Stimulated activated CD4-positive, alpha-beta T cell treated with anti-CD3 and anti-CD28 coated beads, TNF-alpha, amount 100 ng/mL, for 4 hours (primary cell): ENCODE measurements at regions not wholly inside any gene's neighbourhood (a gene's known extent, or its start where the extent isn't known, plus 50 kb on each side); places are given as distances from the start of the nearest gene placed in this dataset.
"Not testable (repeated sequence)": the region's sequence is repeated elsewhere in the genome, so short reads cannot be mapped to it uniquely, and the experiment has no call there.

ENCODE experiments used
- DNase-seq, 3 experiments: peaks; one replicate each; pipeline ENCODE4 v3.0.0-alpha.2; 2020; ENCODE audit warnings: low read depth in 3 of 3

DNA sequence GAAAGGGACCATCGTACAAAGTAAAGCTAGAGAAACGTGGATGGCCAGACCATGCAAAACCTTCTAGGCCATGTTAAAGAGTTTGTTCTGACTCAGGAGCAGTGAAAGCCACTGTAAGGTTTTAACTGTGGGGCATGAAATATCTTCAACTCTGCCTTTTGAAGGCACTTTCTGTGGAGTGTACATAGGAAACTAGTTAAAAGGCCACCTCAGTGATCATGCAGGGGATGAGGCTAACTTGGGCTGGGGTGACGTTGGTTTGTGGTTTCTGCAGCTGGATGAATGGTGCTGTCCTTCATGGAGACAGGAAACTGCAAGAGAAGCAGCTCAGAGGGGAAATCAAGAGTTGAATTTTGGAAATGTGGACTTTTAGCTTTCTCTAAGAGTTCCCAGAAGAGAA lies 190.7 kb downstream of the CDCA7 start:
- no peak for DNase-seq

DNA sequence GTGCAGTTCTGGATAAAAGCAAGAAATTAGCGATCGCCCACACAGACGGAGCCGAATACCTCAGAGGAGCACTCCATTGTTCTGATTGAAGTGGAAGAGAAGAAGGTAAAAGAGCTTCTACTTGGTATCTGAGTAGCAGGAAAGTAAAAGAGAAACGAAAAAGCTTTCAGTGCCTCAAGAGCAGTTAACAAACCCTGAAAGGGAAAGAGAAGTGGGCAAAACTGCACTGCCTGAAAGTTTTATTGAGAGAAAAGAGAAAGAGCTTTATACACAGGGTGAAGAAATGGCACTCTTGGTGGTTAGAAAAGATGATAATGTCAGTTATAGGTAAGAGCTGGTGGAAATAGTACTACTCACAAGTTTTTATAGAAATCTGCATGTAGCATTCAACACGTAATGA lies 192.8 kb downstream of the CDCA7 start:
- DNase-seq: no peak

DNA sequence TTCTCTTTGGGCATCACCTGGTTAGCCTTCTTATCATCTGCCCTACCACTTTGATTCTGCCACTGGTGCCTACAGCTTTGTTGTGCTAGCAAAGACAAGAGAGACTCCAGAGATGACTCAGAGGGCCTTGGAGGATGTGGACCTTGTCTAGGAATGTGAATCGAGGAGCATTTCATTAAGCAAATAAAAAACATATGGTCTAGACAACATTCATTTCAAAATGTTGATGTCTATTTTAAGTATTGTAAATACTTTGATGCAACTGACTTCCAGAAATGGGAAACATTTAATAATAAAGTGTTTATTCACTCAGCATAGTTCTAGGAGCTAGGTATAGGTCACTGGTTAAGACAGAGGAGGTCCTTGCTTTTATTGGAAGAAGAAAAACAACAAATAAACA lies 195.5 kb downstream of the CDCA7 start:
- no peak for DNase-seq

DNA sequence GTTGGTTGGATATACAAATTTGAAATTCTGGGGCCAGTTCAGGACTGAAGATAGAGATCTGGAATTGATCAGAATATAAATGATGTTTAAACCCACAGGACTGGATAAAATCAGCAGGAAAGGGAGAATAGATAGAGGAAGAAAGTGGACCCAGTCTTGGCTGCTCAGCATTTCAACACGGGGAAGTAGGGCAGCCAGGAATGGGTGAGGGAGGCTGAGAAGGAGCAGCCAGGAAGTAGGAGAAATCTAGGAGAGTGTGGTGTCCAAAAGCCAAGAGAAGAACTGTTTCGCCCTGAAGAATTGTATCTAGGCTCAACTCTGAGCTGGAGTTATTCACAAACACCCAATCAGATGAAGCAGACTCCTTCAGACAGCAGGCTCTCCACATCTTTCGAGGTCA lies 197.9 kb downstream of the CDCA7 start:
- no peak for DNase-seq

DNA sequence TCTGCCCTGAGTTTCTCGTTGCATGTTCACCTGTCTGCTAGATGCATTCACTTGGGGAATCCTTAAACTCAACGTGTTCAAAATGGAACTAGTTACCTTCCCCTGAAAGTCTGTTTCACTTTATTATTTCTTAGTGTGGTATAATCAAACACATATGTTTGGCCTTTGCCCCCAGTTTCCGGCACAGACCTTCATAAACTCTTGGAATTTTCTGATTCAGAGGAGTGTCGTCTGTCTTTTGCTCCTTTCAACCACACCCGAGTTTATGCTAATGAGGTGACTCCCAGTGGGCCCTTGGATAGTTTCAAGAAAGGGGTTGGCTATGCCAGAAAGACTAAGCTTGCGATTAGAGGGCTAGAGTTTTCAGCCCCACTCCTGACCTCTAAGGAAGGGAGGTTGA lies 198.9 kb downstream of the CDCA7 start:
- DNase-seq: no peak

DNA sequence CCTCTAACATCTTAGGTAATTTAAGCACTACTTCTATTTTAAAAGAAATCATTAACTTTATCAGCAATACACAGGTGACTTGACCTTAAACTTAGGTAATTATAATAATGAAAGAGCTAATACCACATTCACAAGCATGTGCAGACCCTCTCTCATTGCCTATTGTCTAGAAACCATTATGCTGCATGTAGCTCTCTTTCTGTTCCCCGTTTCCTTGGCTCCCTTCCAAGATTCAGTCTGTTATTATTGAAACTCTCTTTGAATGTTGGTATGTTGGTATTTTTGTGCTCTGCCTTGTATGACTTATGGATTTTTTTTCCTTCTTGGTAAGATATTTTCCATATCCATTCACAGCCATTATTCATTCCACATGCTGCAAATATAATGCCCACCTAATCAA lies 201.2 kb downstream of the CDCA7 start:
- no peak for DNase-seq

DNA sequence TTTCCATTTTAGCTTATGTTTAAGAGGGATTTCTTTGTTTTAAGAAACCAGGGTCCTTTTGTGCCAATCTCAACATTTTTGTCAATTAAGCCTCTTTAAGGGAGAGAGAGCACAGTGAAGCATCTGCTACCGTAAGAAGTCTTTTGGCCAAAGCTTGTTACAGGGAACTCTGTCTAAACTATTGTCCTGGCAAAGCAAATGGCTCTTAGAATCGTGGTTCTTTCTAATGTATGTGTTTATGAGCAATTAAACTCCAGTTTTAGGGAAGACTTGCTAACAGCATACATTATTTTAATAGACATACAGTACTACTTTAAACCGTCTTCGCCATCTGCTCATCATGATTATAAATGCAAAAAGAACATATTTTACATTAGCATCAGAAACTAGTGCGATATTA lies 202.1 kb downstream of the CDCA7 start:
- no peak for DNase-seq

DNA sequence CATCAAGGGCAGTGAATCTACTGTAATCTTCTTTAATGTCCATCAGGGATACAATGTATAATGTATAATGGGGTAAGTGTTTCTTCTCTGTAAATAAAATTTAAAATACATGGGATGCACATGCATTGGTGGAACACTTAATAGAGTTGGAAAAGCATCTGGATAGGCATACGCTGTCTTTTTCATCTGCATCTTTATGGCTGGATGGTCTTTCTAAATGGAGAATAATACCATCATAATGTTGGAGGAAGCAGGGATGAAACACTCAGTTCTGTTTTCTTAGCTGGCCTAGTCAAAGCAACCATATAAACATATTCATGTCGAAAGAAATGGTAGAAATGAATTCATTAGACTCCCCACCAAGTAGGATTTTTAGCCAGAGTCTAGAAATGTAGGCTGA lies 202.8 kb downstream of the CDCA7 start:
- no peak for DNase-seq

DNA sequence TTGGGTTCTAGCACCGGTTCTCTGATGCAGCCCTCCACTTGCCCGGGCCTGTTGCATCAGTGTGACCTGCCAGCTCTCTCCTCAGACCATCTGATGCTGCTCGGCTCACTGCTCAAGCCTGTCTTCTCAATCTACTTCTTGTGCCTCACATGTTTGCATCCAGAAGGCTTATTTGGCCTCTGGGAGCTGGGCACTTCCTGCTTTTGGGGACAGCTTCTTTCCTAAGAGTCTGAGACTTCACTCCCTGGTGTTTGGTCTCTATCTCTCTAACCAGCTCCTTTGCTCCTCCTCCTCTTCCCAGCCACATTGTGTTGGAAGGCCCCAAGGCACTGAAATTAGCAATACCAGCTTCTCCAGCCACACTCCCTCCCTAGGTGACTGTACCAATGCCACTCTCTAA lies 212.8 kb downstream of the CDCA7 start:
- DNase-seq: no peak

DNA sequence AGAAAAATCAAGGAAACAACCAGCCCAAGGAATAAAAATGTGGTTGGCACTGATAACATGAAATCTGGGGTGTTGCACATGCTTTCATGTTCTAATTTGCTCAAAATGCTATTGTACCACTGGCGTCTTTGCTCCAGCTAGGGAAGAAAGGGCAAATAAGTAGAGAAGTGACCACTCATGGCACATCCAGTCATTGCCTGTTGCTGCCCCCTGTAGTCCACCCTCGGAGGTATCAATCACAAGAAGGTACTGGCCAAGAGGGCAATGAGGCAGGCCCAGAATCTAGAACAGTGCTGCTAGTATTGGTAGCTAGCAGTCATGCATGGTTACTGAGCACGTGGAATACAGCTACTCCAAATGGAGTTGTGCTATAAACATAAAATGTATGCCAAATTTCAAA lies 213.4 kb downstream of the CDCA7 start:
- DNase-seq: no peak

DNA sequence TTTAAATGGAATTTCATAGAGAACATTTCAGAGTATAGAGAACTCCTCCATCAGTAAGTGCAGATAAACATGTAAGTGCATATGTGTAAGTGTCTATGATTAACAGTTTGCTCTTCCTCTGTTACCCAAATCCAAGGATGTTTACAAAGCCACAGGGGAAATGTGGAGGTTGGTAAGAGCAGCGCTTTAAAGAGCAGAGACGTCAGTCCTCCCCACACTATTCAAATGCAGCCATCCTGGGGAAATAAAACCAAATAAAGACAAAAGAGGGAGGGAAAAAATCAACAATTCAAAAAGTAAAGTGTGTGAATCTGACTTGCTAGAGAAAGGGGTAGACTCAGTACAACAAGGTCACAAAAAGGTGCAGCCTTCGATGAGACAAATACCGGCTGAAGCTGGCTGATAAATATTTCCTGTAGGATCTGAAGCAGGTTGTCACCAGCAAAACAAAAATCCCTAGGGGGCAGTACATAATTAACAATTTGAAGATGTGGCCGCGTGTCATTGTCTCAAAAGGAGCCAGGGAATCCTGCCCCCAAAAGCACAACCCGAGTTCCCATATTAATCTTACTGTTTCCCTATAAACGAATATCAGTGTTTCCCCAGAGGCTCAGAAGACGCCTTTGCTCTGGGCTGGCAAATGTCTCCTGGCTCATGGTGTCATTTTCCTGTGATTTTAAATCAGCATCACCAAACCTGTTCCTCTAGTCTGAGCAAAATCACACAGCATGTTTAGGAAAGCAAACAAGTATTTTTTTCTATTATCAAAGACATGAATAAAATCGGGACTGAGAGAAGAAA lies 216.5 kb downstream of the CDCA7 start:
- no peak for DNase-seq

DNA sequence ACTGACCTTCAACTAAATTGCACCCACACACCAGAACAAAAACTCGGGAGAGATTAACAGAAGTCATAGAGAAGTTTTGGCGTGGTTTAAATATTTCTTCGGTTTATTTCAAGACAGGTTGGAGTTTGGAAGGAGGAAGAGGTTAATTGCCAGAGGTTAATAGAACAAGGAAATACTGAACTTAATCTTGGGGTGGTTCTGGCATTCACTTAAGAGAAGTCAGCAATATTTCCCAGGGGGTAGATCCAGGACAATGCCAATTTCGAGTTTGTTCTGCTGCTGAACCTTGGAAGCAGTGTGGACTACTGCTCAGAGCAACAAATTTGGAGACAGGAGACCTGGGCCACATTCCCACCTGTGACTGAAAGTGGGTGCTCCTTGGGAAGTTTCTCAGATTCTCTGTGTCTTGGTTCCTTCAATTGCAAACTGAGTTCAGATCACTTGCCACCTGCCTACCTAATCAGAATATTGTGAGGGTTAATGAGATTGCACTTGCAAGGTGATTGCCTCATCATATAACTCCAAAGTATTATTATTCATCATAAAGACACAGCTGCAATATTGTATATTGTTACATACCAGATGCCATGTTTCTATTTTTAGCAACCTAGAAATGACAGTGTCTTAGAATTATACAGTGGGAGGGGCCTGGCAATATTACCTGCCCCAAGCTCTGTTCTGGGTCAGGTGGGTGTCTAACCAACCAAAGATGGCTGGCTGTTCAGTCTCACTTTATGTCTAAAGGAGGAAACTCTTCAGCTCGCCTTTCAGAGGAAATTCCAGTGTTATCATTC lies 217.4 kb downstream of the CDCA7 start:
- DNase-seq: no peak

DNA sequence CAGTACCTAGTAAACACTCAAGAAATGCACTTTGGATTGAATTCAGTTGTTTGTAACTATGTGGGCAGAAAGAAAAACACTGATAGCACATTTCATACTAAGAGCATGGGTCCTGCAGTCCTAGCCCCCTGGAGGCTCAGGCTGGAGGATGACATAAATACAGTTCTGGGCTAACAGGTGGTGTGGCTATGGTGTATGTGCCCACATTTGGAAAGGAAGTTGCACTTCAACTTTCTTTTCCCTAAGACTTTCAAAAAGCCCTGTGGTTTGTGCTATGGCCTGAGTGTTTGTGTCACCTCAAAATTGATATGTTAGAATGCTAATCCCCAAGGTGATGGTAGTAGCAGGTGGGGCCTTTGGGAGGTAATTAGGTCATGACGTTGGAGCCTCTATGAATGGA lies 218.2 kb downstream of the CDCA7 start:
- DNase-seq: no peak

DNA sequence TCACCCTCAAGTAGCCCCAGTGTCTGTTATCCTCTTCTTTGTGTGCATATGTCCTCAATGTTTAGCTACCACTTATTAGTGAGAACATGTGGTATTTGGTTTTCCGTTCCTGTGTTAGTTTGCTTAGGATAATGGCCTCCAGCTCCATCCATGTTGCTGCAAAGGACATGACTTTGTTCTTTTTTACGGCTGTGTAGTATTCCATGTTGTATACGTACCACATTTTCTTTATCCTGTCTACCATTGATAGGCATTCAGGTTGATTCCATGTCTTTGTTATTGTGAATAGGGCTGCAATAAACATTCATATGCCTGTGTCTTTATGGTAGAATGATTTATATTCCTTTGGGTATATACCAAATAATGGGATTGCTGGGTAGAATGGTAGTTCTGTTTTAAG lies 219.1 kb downstream of the CDCA7 start:
- not testable (repeated sequence) for DNase-seq

DNA sequence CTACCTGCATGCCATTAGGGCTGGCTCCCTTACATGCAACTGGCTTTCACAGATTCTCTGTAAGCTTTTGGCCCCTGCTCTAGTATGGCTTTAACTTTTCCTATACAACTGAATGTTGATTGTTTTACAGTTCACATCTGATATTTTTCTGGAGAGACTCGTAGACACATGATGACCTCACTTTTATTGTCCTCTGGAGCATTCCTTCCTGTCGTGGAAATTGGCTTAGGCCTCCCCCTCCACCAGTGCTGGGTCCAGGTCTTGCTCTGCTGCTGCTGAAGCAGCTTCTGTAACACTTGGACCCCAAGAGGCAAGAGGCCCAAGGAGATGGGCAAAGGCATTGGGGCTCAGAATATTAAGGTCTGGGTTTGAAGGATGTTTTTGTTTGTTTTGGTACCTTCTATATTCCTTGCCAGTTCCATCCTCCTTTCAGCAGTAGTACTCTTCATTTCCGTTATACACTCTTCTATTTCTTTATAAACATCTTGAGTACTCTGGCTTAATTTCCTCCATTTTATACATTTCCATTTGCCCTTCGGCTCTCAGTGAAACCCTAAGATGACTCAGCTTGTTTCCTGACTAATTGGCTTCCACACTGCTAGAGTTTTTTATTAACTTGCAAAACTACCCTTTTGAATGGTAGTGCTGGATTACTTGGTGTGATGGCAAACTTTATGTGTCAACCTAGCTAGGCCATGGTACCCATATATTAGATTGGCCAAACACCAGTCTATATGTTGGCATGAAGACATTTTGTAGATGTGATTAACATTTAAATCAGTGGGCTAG lies 219.8 kb downstream of the CDCA7 start:
- no peak for DNase-seq

DNA sequence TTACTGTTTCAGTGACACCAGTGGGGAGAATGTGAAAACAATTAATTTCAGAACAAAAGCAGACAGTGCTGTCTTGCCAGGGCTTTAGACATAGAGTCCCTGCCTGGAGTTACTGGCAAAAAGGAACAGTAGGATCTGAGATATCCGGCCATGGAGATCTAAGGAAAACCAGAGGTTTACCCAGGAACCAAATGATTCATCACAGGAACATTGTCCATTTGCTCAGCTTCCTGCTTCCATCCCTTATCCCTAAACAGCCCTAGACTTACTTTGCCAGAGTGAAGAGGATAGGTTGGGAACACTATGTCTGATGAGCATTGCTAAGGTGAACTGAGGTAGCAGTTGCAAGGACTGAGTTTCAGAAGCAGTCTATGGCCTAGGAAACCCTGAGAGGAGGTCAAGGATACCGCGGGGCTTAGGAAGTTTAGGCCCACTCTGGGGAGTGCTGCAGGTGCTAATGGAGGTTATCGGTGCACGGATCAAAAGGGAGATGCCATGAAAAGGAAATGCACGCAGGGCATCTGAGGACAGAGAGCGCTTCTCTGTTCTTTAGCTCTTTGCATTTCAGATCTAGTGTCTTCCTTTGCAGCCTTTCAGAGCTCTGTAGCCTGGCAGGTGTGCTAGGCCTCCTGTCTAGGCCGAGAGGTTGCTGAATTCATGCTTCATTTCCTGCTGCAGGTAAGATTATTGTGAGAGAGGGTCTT lies 223.9 kb downstream of the CDCA7 start:
- no peak for DNase-seq

DNA sequence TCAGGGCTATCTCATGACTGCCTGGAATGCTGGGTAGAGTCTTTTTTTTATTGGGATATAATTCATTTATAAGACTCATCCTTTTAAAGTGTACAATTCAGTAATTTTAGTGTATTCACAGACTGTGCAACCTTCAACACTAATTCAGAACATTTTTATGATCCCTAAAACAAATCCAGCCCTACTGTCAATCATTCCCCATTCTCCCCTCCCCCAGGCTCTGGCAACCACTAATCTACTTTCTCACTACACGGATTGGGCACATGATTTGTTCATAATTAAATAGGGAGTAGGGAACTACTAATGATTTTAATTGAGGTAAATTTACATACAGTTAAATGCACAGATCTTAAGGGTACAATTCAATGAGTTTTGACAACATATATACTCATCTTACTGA lies 225.7 kb downstream of the CDCA7 start:
- no peak for DNase-seq

DNA sequence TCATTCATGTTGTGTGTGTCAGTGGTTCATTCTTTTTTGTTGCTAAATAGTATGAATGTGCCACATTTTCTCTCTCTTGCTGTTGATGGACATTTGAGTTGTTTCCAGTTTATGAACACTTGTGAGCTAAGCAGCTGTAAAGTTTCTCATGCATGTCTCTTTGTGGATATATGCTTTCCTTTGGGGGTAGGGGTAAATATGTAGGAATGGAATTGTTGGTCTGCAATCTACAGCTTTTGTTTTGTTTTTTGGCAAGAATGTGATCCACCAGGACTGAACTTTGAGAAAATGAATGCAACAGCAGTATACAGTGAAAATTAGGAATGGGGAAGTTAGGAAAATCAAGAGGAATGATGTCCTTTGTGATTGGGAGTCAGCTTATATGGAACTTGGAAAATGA lies 226.3 kb downstream of the CDCA7 start:
- no peak for DNase-seq

DNA sequence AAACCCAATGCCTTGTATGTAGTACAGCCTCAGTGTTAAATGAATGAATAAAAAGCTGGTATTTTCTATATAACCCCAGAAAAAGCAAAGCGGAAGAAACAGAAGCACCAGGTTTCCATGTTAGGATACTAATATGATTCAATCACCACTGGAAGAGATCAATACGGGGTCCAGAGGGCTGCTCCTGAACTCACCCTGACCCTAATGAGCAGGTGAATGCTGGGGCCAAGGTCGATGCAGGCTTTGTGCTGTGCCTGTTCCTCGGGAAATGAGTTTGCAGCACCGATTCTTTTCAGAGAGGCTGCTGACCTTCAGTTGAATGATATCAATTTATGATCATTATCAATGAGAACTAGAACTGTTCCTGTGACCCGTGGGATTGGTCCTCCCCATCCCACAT lies 228.5 kb downstream of the CDCA7 start:
- no peak for DNase-seq

DNA sequence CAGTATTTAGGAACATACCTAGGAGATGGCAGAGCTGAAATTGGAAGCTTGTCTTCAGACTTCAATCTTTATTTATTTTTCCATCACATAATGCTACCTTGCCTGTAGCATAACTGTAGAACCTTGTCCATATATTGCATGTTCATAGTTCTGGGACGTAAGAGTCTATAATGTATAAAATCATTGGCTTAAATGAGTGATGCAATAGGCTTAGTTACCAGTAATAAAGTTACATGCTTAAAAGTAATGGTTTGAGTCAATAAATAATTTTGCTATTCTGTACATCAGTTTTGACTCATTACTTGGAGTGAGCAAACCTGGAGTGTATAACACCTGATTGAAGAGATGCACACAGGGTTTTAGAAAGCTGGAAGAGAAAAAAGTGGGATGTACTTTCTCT lies 229.3 kb downstream of the CDCA7 start:
- DNase-seq: no peak

DNA sequence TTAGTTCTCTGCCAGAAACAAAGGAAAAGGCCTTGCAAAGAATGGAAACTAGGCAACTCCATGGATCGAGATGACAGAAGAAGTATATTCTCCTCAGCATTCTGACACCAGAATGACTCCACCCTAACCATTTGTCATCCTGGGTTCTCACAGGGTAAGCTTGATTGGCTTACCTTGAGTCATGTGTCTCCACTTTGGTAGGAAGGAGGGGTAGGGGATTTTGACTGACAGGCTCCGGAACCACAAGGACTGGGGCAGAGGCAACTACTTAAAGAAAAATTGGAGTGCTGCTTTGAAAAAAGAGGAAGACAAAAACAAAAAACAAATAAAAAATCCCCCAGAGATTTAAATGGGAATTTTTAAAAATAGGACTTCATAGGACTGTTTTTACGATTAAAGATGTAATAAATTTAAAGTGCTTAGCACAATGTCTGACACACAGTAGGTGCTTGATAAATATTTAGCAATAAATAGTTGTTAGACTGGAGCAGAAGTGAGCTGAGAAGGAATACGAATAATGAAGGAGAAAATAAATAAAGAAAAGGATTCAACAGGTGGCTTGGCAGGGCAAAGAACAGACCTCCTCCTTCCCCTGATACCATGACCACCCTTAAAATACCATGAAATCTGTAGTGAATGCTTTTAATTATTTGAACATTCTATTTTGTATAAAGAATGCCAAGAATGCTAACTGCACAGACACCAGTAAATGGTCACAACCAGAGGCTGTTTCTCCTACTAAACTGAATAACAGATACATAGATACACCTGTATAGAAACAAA lies 230.2 kb downstream of the CDCA7 start:
- no peak for DNase-seq
